NCI-H345 (cell line): ENCODE measurements at regions not wholly inside any gene's neighbourhood (a gene's known extent, or its start where the extent isn't known, plus 50 kb on each side); places are given as distances from the start of the nearest gene placed in this dataset.

ENCODE experiments used
- DNase-seq: peaks from one replicate; lab custom pipeline; 2025; lab: John Stamatoyannopoulos, UW

DNA sequence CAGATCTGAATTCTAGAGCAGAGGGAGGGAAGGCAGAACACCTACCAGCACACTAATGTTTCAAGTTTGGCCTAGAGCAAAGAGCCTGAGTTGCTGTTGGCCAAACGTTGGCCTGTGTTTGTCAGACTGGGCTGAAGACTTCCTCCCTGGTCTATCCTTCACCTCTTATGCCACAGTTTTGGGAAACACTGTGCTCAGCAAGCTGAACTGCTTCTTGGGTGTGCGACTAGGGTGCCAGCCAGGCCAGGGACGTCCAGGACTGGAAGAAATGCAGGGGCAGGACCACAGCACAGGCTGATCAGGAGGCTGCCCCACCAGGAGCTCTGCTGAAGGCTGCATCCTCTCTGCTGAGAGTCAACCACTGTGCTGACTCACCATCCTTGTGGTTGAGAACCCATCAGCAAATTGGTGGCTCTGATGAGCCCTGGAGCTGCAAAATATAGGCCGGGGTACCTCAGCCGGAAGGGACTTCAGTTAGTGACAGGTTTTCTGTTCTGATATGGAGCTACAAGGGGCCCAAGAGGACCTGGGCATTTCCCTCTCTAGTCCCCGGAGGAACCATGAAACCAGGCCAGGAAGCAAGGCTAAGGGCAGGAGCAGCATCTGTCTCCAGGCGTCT is 131.6 kb upstream of the RASGRP1 start:
- no peak for DNase-seq

- no peak for DNase-seq
Observed at GRCh38 chr15:38696790-38697495, 132.3 kb upstream of the RASGRP1 start.

DNA sequence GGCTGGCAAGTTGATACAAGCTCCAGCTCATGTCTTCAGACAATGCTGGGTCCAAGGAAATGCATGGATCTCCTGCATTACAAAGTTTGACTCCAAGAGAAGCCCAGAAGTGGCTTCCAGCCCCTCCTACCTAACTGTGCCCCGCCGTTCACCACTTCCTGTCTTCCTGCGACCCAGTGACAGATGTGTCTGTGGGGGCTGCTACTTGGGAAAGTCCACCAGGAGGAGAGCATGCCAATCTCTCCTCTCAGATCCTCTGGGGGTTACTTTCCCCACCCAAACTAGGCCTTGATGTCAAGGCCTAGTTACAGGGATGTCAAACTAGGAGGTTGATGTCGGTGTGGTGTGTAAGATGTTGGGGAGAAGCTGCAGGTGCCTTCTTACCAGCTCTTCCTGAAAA is 133.6 kb upstream of the RASGRP1 start:
- DNase-seq: no peak

DNA sequence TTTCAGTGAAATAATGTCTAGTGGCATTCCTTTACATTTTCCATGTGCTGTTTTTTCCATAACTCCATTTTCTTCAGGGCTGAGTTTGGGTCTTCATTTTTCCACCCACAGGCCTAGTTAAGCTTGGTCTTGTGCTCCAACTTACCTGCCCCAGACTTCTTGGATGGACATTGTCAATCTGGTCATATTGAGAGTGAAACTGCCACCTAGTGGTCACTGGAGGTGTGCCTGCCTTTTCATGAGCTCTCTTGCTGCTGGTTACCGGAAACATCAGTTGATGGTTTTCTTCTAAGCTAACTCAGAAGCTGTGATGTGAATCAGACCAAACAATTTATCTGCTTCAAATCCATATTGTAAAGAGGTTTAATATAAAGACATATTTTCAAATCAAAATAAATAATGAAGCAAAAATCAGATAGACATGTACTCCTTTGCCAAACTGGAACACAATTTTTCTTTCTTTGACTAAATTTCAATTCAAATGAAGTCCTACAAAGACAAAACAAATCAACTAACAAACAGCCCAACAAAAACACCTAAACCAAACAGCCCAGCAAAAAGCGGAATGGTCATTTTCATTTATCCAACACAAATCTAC is 135.1 kb upstream of the RASGRP1 start:
- DNase-seq: peak; percentile 36

- DNase-seq: no peak
Observed at GRCh38 chr15:38701149-38701548, 136.5 kb upstream of the RASGRP1 start.

DNA sequence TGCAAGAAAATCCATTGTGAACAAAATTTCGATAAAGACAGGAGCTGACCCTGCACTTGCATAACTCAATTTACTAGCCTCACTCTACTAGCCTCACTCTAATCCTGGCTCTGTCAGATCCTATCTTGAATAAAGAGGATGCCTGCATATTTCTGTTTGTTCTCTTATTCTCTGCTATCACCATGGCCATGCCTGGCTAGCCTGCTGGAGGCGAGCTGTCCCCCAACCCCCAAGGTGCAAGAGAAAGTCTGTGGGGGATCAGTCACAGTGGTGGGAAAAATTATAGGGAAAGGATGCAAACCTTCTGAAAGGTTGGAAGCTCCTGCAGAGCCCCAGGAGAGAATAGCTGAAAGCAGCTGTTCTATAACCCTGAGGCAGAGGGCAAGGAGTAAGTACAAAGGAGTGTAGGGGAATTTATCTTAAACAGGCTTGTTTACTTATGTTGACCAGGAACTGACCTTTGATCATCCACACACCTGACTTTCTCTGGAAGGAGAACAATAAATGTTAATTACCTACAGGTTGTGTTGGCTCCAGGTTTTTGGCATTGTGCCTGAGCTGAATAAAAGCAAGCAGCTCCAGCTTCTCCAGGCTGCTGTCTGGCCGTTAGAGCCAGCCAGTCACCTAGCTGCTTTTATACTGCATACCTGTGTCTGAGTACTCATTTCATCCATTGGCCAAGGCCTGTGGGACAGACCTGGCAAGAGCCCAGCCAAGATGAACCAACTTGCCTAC is 137.7 kb upstream of the RASGRP1 start:
- peak; percentile 55 for DNase-seq

DNA sequence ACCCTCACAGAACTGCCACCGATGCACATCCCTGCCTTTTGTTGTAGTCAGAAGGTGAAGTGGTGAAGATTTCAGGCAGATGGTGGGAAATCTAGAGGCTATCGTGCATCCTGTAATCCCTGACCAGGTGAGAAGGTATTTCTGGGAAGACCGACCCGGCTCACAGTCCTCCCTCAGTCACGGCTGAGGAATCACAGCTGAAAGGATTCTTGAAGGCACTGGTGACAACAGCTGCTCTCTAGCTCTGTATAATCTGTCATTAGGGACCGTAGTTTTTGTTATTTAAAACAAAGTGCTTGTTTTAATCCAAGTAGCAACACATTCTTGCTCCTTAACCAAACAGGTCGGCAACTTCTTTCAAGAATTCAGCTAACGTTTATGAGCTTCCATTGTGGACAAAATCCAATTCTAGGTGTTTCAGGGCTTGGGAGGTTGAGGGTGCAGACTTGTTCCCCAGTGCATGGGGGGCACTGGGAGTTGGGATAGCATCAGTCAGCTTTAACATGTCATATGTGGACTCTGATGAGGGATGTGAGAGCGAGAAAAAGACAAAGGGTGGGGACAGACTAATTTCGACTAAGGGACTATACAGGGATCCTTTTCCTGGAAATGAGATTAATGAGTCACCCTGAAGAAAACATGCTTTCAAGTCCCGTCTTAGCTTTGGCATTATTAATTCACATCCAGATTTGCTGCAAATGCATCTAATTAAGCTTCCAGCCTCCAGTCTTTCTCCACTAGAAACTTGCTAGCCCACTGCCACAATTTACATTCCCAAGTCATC is 141.0 kb upstream of the RASGRP1 start:
- DNase-seq: no peak

DNA sequence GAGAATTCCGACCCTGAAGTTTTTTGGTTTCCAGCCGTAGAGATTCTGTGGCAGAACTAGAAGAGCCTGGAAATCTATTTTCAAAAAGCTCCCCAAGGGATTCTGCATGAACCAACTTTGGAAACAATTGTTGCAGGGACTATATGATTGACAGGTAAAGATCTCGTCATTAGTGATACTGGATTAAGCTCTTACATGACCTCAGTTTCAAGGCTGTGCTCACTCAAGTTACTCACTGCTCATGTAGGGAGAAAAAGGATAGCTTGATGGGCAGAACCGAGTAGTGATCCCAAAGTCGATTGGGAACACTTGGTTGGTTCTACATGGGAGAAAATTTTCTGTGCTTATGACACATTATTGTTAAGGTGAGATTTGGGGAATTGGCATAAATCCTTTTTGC is 142.3 kb upstream of the RASGRP1 start:
- DNase-seq: no peak

DNA sequence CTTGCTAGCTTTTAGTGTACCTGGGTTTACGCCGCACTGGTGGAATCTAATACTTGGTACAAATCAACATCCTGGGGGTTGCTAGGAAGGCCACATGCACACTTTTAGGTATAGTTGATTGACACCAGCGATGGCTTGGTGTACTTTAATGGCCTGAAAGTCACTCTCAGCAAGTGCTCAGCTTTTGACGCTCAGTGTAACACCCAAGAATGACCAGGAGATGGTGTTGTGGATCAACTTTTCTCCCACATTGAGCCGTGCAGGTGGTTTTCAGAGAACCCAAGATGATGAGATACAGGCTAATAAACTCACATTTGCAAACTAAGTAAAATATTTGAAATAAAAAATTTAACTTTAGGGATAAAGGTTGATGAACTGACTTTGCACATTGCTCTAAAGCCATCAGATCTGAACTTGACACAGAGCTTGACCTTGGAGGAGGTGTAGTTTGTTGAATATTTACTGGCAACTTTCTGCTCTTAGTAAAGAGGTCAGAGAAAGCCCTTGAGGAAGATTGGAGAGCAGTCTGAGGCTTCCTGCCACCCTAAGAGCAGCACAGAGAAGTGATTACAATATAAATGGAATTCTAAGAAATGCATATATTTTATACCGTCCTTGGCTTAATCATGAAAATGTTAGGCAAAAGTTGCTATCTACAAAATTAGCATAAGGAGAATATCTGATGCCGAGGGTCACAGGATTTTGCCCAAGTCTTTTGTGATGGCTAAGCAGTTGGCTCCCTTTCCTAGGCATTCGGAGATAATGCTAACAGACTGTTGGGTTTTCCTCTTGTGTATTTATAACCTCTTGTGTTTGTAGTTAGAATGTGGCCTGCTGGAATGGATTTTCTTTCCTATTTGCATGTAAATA is 143.4 kb upstream of the RASGRP1 start:
- peak; percentile 34 for DNase-seq

DNA sequence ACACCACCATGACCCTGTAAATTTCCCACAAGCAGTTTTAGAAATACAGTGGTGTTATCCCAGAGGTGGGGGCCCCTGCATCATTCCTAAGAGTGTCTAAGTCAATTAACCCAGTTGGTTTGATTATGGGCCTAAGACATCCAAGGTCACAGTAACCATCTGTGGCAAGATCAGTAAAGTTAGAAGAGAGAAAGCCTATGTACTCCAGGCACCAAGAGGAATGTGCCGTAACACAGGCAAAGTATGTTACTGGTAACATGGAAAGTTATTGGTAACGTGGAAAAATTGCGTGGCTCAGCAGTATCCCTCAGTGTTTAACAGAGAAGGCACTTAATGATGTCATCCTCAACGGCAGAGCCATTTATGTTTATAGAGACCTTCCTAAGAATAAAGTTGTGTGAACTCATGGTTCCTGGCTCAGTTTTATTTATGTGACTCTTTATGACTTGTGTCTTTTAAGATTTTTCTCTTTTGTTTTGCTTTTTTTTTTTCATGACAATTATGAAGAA is 144.1 kb upstream of the RASGRP1 start:
- DNase-seq: no peak

DNA sequence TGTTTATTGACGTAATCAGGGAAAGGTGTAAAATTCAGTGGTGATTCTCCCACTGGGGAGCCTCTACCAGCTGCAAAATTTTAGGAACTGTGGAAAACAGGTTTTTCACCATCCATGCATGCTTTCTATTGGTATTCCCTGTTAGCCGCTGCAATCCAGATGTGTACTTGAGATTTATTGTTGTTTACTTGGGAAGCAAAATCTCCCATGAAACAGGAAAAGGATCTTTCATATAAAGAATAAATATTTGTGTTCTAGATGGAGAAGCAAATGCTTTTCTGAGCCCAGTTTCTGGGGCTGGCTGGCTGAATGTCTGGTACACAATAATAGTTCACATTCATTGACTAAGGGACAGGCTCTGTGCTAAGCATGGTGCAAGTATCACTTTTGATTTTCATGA is 144.6 kb upstream of the RASGRP1 start:
- no peak for DNase-seq

- no peak for DNase-seq
Observed at GRCh38 chr15:38714309-38715072, 149.9 kb upstream of the RASGRP1 start.

GRCh38 chr15:38720893-38721567 is 156.4 kb upstream of the RASGRP1 start:
- no peak for DNase-seq

GRCh38 chr15:38721568-38721945 is 156.9 kb upstream of the RASGRP1 start:
- no peak for DNase-seq

GRCh38 chr15:38722236-38722635 is 157.6 kb upstream of the RASGRP1 start:
- DNase-seq: no peak

GRCh38 chr15:38724827-38725226 is 160.2 kb upstream of the RASGRP1 start:
- DNase-seq: no peak

- DNase-seq: no peak
Observed at GRCh38 chr15:38726187-38726586, 161.6 kb upstream of the RASGRP1 start.

- no peak for DNase-seq
Observed at GRCh38 chr15:38733331-38733730, 168.7 kb upstream of the RASGRP1 start.

DNA sequence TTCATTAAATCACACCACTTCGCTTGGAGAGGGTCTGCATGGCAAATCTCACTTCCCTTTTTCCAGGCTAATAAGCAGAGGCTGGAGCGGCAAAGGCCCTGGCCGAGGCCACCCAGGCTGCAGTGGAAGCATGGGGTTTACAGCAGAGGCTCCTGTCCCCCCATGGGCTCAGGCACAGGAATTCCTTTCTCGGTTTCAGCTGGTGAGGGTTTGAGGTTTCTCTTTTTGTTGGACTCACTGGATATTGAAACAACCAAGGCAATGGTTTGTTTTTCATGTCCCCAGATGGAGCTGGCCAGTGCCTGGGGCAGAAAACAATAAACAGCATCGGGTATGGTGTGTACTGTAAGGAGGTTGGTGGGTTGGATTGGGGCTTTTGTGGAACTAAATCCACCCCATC is 175.6 kb upstream of the RASGRP1 start:
- no peak for DNase-seq

GRCh38 chr15:38743147-38743546 is 178.5 kb upstream of the RASGRP1 start:
- no peak for DNase-seq
